Activated CD4-positive, alpha-beta memory T cell treated with anti-CD3 and anti-CD28 coated beads for 36 hours (primary cell): ENCODE measurements at regions not wholly inside any gene's neighbourhood (a gene's known extent, or its start where the extent isn't known, plus 50 kb on each side); places are given as distances from the start of the nearest gene placed in this dataset.
"Not testable (repeated sequence)": the region's sequence is repeated elsewhere in the genome, so short reads cannot be mapped to it uniquely, and the experiment has no call there.

Source experiments
- CTCF ChIA-PET: fragments of 350-600 bp; sonication (Branson Sonifier 250); formaldehyde crosslinking; loops from one replicate; lab custom pipeline; 2021; ENCODE audit warnings: antibody characterized with exemption, inconsistent platforms; lab: Charles Lee
- POLR2A ChIA-PET: fragments of 350-600 bp; sonication (Branson Sonifier 250); formaldehyde crosslinking; loops from one replicate; lab custom pipeline; 2021; ENCODE audit warnings: antibody characterized with exemption; lab: Charles Lee
- DNase-seq: peaks from one replicate; pipeline ENCODE4 v3.0.0-alpha.2; 2020
- H3K27ac Mint-ChIP-seq: one replicate; pipeline ENCODE4 v1.8.0; 2021; ENCODE audit warnings: mixed read lengths
- H3K27me3 Mint-ChIP-seq: one replicate; pipeline ENCODE4 v1.8.0; 2021; ENCODE audit warnings: mixed read lengths
- H3K36me3 Mint-ChIP-seq: one replicate; pipeline ENCODE4 v1.8.0; 2021; ENCODE audit warnings: mixed read lengths
- H3K4me1 Mint-ChIP-seq: one replicate; pipeline ENCODE4 v1.8.0; 2021; ENCODE audit warnings: low read depth, mixed read lengths
- H3K4me3 Mint-ChIP-seq: one replicate; pipeline ENCODE4 v1.8.0; 2021; ENCODE audit warnings: mild to moderate bottlenecking, mixed read lengths
- H3K9me3 Mint-ChIP-seq: one replicate; pipeline ENCODE4 v1.8.0; 2021; ENCODE audit warnings: mixed read lengths
- intact Hi-C: fragments of 100-400 bp; cut with micrococcal nuclease; formaldehyde crosslinking; loops from one replicate; pipeline ENCODE4 v1.15.1; 2023

DNA sequence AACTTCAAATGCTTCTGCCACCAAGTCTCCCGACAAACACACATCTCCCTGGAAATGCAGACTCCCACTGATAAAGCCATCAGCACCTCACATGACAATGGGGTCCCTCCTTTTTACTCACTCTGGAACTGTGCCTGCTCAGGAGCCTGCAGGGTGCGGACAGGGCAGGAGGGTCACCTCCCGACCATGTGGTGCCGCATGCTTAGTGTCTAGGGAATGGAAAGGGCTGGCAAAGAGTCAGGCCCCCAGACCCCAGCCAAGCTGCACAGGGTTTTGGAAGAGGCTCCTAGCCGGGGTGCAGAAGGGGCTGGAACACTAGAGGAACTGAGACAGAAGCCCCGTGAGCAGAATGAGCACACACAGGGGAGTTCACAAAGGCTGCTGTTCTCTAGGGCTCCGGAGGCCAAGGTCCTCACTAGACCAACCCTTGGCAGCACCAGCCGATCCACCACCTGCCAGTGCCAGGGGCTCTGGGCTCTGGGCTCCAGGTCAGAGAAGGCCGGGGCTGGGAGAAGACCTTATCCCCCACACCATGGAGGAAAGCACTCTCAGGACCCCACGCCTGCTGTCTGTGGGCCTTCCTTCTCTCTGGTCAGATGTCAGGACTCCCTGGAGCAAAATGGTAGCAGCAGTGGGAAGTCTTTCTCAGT, 125.1 kb upstream of the FGF3 start:
- Mint-ChIP-seq H3K4me3 (no peak overlapping the region), H3K36me3 (no peaks in the 10 kb centered on the region)

DNA sequence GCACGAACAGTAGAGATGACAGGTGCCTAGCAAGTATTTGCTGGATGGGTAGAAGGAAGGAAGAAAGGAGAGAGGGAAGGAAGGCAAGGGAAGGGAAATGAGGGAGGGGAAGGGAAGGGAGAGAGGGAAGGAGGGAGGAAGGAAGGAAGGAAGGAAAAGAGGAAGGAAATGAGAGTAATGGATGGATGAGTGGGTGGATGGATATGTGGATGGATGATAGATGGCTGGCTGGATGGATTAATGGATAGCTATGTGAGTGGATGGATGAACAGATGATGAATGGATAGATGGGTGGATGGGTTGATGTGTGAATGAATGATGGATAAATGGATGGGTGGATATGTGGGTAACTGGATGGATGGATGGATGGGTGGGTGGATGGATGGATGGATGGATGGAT, 125.9 kb upstream of the FGF3 start:
- Mint-ChIP-seq H3K27ac (no peak overlapping the region), H3K36me3 (no peaks in the 10 kb centered on the region), H3K27me3 (peaks cover 22% of the 10 kb centered on the region), H3K9me3 (peaks cover 2% of the 10 kb centered on the region), H3K4me1 (no peaks in the 10 kb centered on the region), H3K4me3 (no peak overlapping the region)
- CTCF ChIA-PET, result no interaction called here
- no peak for DNase-seq
- intact Hi-C loops, result no loop called here
- POLR2A ChIA-PET, result no interaction called here

More for the DNA sequence above, 125.1 kb upstream of the FGF3 start:
- no peaks in the 10 kb centered on the region for H3K9me3 Mint-ChIP-seq
- POLR2A ChIA-PET, result no interaction called here
- no peak overlapping the region for H3K27ac Mint-ChIP-seq
- DNase-seq, result no peak
- no peaks in the 10 kb centered on the region for H3K4me1 Mint-ChIP-seq
- CTCF ChIA-PET, result no interaction called here
- intact Hi-C loops, result no loop called here
- peaks cover 21% of the 10 kb centered on the region for H3K27me3 Mint-ChIP-seq

DNA sequence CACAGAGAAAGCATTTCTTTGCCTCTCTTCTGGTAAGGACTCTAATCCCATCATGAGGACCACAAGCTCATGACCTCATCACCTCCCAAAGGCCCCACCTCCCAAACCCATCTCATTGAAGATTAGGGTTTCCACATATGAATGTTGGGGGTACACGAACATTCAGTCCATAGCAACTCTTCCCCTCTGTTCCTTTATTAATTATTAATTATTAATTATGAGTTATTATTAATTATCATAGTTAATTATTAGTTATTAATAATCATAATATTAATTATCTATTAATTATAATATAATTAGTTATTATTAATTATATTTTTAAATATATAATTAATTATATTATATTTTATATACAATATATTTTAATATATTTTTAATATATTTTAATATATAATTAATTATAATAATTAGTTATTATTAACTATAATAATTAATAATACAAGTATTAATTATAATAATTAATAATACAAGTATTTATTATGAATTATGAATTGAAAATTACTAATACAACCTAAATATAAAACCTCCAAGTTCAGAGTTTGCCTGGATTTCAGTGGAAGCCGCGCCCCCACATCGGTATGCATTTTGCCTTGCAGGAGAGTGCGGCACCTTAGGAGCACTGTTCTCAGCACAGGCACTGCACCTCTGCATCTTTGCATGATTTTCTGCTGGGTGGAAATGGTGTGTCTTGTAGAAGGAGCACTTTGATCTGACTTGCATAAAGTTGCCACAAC, 128.0 kb upstream of the FGF3 start:
- intact Hi-C loops, result no loop called here
- H3K4me3 Mint-ChIP-seq, result no peak overlapping the region
- no peak for DNase-seq
- no peaks in the 10 kb centered on the region for H3K4me1 Mint-ChIP-seq
- H3K36me3 Mint-ChIP-seq, result no peaks in the 10 kb centered on the region
- H3K9me3 Mint-ChIP-seq, result peaks cover 2% of the 10 kb centered on the region
- CTCF ChIA-PET, result interaction anchor here (1.1 to 1.4 kb wide), 2 partner anchors 245 to 249 kb away, joined by 3 read pairs; no protein-coding TSS in a partner anchor
- H3K27ac Mint-ChIP-seq, result no peak overlapping the region
- POLR2A ChIA-PET, result no interaction called here
- H3K27me3 Mint-ChIP-seq, result peaks cover 18% of the 10 kb centered on the region

DNA sequence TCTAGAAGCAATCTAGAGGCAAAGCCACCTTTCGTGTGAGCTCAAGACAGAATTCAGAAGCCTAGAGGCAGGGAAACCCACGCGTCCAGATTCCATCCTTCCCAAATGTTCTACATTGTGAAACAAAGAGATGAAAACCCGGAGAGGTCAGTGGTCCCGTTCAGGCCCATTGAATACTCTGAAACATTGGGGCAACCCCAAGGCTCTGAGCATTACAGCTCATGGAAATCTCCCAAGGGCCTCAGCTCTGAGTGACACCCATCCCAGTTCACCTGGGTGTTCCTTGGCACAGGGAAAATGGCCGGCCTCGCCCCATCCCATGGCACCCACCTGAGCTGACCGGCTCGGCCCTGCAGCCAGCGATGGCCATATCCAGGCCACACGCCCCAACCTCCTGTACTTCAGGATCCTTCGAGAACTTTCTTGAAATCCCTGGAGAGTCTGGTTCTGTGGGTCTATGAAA, 128.6 kb upstream of the FGF3 start:
- no peaks in the 10 kb centered on the region for H3K4me1 Mint-ChIP-seq
- CTCF ChIA-PET, result interaction anchor here (1.1 to 1.4 kb wide), 3 partner anchors 11 to 248 kb away, joined by 3 to 4 read pairs (median 3); no protein-coding TSS in a partner anchor
- intact Hi-C loops, result no loop called here

DNA sequence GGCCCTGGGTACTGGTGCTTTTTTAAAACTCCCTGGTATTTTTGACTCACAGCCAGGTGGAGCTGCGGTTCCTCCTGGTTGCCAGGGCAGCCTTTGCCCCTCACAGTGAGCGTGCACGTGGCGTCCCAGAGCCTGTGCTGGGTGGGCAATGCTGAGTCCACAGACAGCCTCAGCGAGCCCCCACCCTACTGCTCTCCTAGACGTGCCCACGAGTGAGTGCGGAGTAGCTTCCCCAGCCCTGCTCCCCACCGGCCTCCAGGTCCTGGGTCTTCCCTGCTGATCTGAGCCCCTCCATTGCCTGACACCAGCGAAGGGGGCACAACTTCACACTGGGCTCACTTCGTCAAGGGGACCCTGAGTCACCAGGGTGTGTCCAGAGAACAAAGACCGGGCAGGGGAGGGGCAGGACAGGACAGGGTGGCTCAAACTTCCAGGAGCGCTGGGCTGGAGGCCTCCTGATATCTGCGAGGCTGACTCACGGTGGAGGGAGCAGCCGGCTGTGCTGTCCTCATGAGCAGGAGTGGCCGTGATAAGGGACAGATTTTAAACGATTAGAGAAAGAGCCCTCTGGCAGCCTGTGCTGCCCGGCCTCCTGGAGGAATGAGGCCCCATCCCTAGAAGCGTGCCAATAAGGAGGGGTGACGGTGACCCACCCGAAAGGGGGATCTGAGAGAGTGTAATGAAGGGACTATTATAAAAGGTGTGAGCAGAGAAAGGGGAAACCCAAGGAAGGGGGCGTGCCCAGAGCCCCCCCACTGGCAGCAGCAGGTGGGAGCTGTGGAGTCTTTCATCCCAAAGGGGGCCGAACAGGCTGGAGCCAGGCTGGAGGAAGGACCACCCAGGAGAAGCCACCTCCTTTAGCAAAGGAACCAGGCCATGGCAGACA, 129.3 kb upstream of the FGF3 start:
- POLR2A ChIA-PET, result no interaction called here
- intact Hi-C loops, result no loop called here
- Mint-ChIP-seq H3K27me3 (peaks cover 12% of the 10 kb centered on the region), H3K27ac (no peak overlapping the region), H3K4me3 (no peak overlapping the region), H3K36me3 (no peaks in the 10 kb centered on the region), H3K4me1 (no peaks in the 10 kb centered on the region), H3K9me3 (peaks cover 2% of the 10 kb centered on the region)
- CTCF ChIA-PET, result interaction anchor here (1.1 to 1.3 kb wide), 2 partner anchors 10 to 248 kb away, joined by 3 to 4 read pairs; no protein-coding TSS in a partner anchor
- no peak for DNase-seq

More for the DNA sequence above, 128.6 kb upstream of the FGF3 start:
- H3K27ac Mint-ChIP-seq, result no peak overlapping the region
- H3K36me3 Mint-ChIP-seq, result no peaks in the 10 kb centered on the region
- no peak for DNase-seq
- H3K9me3 Mint-ChIP-seq, result peaks cover 2% of the 10 kb centered on the region
- POLR2A ChIA-PET, result no interaction called here
- peaks cover 15% of the 10 kb centered on the region for H3K27me3 Mint-ChIP-seq
- no peak overlapping the region for H3K4me3 Mint-ChIP-seq

DNA sequence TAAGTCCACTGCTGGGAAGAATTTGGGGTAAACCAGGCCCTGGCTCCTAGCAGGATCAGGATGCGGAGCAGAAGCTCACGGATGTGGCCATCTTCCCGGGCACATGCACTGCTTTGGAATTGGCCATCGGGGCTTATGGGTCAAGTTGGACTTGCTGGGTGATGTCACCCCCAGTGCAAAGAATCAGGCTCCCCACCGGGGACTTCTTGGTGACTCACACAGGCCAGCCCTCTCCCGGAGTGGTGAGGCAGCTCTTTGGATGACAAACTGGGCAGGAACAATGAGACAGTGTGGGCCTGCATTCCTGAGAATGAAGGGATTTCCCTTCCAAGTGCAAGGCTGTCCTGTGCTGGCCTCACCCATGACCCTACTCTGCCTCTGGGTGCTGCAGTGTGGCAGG, 128.8 kb upstream of the ANO1 start:
- Mint-ChIP-seq H3K27me3 (peaks cover 10% of the 10 kb centered on the region), H3K4me3 (no peak overlapping the region), H3K27ac (no peak overlapping the region), H3K9me3 (peaks cover 2% of the 10 kb centered on the region), H3K4me1 (no peaks in the 10 kb centered on the region), H3K36me3 (no peaks in the 10 kb centered on the region)
- ChIA-PET CTCF (interaction anchor here (1.3 to 1.6 kb wide), 2 partner anchors 9 to 246 kb away, joined by 3 read pairs; no protein-coding TSS in a partner anchor), POLR2A (no interaction called here)
- DNase-seq, result no peak
- intact Hi-C loops, result no loop called here

DNA sequence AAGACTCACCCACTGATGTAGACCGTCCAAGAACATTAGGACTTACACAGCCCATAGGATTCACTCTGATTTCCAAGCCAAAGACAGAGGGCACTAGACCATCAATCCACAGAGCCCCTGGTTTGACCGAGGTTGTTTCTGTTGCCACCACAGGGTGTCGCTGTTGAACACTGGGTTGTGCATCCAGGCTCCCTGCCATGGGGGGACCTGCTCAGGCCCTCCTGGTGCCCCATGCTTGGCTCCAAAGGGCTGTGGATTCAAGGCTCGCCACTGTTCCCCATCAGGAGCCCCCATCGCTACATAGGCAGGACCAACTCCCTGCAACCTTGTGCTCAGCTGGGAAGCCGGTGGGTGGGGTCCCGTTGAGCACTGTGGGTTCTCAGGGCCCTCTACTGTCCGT, 128.0 kb upstream of the ANO1 start:
- intact Hi-C loops, result no loop called here
- Mint-ChIP-seq H3K4me3 (no peak overlapping the region), H3K9me3 (peaks cover 2% of the 10 kb centered on the region), H3K27me3 (peaks cover 8% of the 10 kb centered on the region), H3K27ac (no peak overlapping the region), H3K4me1 (no peaks in the 10 kb centered on the region), H3K36me3 (no peaks in the 10 kb centered on the region)
- peak; percentile 55 for DNase-seq
- ChIA-PET CTCF (interaction anchor here (1.6 kb wide), 1 partner anchor 245 kb away, joined by 3 read pairs; no protein-coding TSS in a partner anchor), POLR2A (no interaction called here)

DNA sequence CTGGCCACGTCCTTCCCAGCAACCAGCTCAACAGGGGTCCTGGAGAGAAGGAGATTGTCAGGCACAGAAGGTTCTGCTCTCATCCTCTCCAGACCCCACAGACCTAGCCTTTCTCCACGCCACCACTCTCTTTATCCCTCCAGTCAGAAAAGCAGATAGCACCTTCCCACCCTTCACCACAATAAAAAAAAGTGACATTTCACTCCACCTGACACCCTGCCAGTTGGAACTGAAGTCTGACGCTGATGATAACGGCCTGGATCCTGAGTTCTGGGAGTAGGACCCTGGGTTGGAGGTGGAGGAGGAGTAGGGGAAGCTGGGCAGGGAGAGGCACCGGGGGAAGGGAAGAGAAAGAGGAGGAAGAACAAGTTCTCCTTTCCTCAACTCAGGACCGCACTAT, 127.5 kb upstream of the ANO1 start:
- Mint-ChIP-seq H3K36me3 (no peaks in the 10 kb centered on the region), H3K27ac (no peak overlapping the region), H3K27me3 (peaks cover 8% of the 10 kb centered on the region), H3K9me3 (peaks cover 2% of the 10 kb centered on the region), H3K4me3 (no peak overlapping the region), H3K4me1 (no peaks in the 10 kb centered on the region)
- no peak for DNase-seq
- ChIA-PET CTCF (interaction anchor here (1.6 kb wide), 1 partner anchor 245 kb away, joined by 3 read pairs; no protein-coding TSS in a partner anchor), POLR2A (no interaction called here)
- intact Hi-C loops, result no loop called here

DNA sequence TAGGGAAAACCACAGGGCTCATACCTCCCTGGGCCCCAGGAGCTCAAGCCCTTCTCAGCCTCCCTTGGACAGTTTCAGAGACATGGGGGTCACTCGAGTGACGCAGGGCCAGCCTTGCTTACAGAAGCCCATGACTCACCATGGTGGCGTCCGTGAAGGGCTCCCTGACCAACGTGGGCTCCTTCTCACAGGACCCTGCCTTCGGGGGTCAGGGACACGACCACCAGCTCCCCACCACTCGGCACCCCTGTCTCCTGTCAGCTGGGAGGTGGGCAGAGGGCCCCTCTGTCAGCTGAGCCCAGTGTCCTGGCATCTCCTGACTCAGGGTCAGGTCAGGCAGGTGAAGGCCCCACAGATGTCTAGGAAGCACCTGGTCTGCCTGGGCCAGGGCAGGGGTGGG, 126.3 kb upstream of the ANO1 start:
- Mint-ChIP-seq H3K9me3 (peaks cover 2% of the 10 kb centered on the region), H3K27ac (no peak overlapping the region), H3K27me3 (peaks cover 10% of the 10 kb centered on the region), H3K4me3 (no peak overlapping the region), H3K4me1 (no peaks in the 10 kb centered on the region), H3K36me3 (no peaks in the 10 kb centered on the region)
- intact Hi-C loops, result no loop called here
- ChIA-PET POLR2A (no interaction called here), CTCF (interaction anchor here (1.1 to 2.4 kb wide), 2 partner anchors 10 to 33 kb away, joined by 3 to 6 read pairs; no protein-coding TSS in a partner anchor)
- DNase-seq, result no peak

DNA sequence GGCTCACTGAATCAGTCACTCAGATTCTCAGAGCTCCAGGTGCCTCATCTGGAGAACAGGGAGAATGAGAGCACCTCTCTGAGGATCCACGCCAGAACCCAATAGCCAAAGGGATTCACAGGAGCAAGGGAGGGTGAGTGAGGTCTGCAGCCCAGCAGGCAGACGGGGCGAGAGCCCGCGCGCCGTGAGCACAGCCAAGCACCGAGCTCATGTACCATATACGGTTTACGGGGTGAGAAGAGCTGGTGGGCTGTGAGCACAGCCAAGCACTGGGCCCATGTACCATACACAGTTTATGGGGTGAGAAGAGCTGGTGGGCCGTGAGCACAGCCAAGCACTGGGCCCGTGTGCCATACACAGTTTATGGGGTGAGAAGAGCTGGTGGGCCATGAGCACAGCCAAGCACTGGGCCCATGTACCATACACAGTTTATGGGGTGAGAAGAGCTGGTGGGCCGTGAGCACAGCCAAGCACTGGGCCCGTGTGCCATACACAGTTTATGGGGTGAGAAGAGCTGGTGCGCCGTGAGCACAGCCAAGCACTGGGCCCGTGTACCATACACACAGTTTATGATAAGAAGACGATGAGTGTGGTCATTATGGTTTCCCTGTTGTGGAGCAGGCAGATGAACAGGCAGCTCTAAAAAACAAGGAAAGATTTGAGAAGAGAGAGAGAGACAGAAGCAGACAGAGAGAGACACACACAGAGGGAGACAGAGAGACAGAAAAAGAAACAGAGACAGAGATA, 125.7 kb upstream of the ANO1 start:
- DNase-seq, H3K36me3 Mint-ChIP-seq, H3K4me1 Mint-ChIP-seq, H3K27ac Mint-ChIP-seq, H3K4me3 Mint-ChIP-seq, POLR2A ChIA-PET, intact Hi-C loops, H3K9me3 Mint-ChIP-seq: not testable (repeated sequence)
- CTCF ChIA-PET, result interaction anchor here (1.1 to 2.4 kb wide), 2 partner anchors 9 to 34 kb away, joined by 3 to 6 read pairs; no protein-coding TSS in a partner anchor
- peaks cover 12% of the 10 kb centered on the region for H3K27me3 Mint-ChIP-seq

DNA sequence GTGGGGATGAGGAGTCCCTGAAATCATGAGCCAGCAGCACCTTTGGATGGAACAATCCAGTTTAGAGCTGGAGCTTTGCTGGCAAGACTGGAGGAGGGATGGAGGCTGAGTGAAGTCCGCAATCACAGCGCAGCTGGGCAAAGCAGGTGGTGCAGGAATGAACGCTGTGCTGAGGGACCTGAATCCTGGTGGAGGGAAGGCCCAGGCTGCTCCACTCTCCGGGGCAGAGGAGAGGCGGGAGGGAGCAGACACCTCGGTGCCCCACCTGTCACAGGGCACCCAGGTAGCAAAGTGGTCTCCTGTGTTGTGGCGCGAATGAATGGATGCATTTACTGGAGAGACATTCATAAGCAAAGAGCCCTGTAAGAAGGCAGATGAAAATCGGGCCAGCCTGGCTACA, 124.8 kb upstream of the ANO1 start:
- POLR2A ChIA-PET, result no interaction called here
- Mint-ChIP-seq H3K27me3 (peaks cover 9% of the 10 kb centered on the region), H3K9me3 (peaks cover 2% of the 10 kb centered on the region), H3K36me3 (no peaks in the 10 kb centered on the region), H3K4me1 (no peaks in the 10 kb centered on the region), H3K4me3 (no peak overlapping the region), H3K27ac (no peak overlapping the region)
- DNase-seq, result no peak
- intact Hi-C loops, result no loop called here
- CTCF ChIA-PET, result interaction anchor here (2.4 kb wide), 1 partner anchor 35 kb away, joined by 6 read pairs; no protein-coding TSS in a partner anchor
